Keratinocyte (primary cell): ENCODE measurements at regions not wholly inside any gene's neighbourhood (a gene's known extent, or its start where the extent isn't known, plus 50 kb on each side); places are given as distances from the start of the nearest gene placed in this dataset.

Experiments used
- EZH2 ChIP-seq: IDR thresholded peaks from one replicate; pipeline ENCODE4 v1.6.1; 2012; ENCODE audit warnings: inconsistent platforms, mild to moderate bottlenecking, low read length, moderate library complexity
- TF ChIP-seq, protein P1 (sequence below), 3 experiments: IDR thresholded peaks in 1 of 3; conservative IDR thresholded peaks in 1 of 3; optimal IDR thresholded peaks in 1 of 3; 2 replicates in 2 of 3; 3 replicates in 1 of 3; pipeline versions ENCODE3 to v1.5.1; 2011; ENCODE audit warnings: low read length in 3 of 3, mild to moderate bottlenecking in 3 of 3, moderate library complexity in 2 of 3, control low read depth in 1 of 3, inconsistent platforms in 1 of 3; ENCODE audit not compliant: insufficient read depth in 2 of 3; ENCODE audit errors: extremely low read depth in 1 of 3

DNA sequence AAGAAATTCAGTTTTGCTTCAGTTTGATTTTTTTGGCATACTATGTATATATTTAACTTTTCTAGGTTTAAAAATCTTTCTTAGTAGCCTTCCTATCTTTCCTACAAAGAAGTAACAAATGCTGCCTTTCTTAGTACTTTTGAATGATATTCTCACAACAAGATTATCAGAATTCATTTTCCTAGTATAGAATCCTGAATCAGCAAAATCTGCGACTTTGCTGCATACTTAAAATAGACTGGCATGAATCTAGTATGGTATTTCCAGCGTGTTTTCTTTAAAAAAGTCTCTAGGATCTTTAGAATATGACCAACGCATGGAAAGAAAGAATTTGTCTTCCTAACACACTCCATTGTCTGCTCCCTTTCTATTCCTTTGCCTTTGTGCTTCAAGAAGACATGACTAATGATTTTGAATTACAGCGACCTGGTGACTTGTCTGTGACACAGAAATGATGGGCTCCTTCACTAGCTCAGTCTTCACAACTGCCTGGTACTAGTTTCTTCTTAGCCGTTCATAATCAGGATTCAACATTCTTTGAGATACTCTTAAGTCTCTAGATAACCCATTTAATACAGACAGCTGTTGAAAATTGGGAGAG, 349.8 kb downstream of the PPARGC1A start:
- TF ChIP-seq, protein P1, sequence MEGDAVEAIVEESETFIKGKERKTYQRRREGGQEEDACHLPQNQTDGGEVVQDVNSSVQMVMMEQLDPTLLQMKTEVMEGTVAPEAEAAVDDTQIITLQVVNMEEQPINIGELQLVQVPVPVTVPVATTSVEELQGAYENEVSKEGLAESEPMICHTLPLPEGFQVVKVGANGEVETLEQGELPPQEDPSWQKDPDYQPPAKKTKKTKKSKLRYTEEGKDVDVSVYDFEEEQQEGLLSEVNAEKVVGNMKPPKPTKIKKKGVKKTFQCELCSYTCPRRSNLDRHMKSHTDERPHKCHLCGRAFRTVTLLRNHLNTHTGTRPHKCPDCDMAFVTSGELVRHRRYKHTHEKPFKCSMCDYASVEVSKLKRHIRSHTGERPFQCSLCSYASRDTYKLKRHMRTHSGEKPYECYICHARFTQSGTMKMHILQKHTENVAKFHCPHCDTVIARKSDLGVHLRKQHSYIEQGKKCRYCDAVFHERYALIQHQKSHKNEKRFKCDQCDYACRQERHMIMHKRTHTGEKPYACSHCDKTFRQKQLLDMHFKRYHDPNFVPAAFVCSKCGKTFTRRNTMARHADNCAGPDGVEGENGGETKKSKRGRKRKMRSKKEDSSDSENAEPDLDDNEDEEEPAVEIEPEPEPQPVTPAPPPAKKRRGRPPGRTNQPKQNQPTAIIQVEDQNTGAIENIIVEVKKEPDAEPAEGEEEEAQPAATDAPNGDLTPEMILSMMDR (optimal IDR thresholded peaks at IDR 0.05 in 1 of 3, IDR thresholded peaks at IDR 0.05 in 1 of 3, conservative IDR thresholded peaks at IDR 0.05 in 1 of 3; ENCODE audit: extremely low read depth in 1 of 3, insufficient read depth in 2 of 3, low read length in 3 of 3), result no peak
- no peak for TF ChIP-seq EZH2
